ENCODE measurements at regions not wholly inside any gene's neighbourhood (a gene's known extent, or its start where the extent isn't known, plus 50 kb on each side); places are given as distances from the start of the nearest gene placed in this dataset.

GRCh38 chr14:104322531-104323366, 184.4 kb downstream of the KIF26A start:
- peaks cover 7% of the 10 kb centered on the region for H3K27me3 Mint-ChIP-seq (ENCODE audit: insufficient read depth, unreplicated experiment)
- H3K4me1 Mint-ChIP-seq (ENCODE audit: low read depth, unreplicated experiment): no peaks in the 10 kb centered on the region
- no peaks in the 10 kb centered on the region for H3K36me3 Mint-ChIP-seq (ENCODE audit: insufficient read depth, unreplicated experiment)
- no peak overlapping the region for H3K27ac Mint-ChIP-seq (ENCODE audit: unreplicated experiment)
- TF ChIP-seq, protein P1, sequence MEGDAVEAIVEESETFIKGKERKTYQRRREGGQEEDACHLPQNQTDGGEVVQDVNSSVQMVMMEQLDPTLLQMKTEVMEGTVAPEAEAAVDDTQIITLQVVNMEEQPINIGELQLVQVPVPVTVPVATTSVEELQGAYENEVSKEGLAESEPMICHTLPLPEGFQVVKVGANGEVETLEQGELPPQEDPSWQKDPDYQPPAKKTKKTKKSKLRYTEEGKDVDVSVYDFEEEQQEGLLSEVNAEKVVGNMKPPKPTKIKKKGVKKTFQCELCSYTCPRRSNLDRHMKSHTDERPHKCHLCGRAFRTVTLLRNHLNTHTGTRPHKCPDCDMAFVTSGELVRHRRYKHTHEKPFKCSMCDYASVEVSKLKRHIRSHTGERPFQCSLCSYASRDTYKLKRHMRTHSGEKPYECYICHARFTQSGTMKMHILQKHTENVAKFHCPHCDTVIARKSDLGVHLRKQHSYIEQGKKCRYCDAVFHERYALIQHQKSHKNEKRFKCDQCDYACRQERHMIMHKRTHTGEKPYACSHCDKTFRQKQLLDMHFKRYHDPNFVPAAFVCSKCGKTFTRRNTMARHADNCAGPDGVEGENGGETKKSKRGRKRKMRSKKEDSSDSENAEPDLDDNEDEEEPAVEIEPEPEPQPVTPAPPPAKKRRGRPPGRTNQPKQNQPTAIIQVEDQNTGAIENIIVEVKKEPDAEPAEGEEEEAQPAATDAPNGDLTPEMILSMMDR (IDR thresholded peaks at IDR 0.05; ENCODE audit: insufficient read depth in 1 of 2, low read depth in 1 of 2, low read length in 1 of 2, severe bottlenecking in 1 of 2, unreplicated experiment in 1 of 2): no peak
- H3K4me3 Mint-ChIP-seq (ENCODE audit: unreplicated experiment): no peak overlapping the region
- H3K9me3 Mint-ChIP-seq (ENCODE audit: unreplicated experiment): no peaks in the 10 kb centered on the region
- ChIA-PET CTCF (no interaction called here), POLR2A (no interaction called here)
- no TSS peak for BruUV-seq (replicated peaks)
- Histone ChIP-seq H3K36me3 (ENCODE audit: control insufficient read depth, insufficient read depth, low read length) (no peaks in the 10 kb centered on the region), H3K4me1 (no peaks in the 10 kb centered on the region), H3K27me3 (replicated peaks; ENCODE audit: control insufficient read depth, insufficient read depth, low read length) (no peaks in the 10 kb centered on the region; the same call in 1 of the 2 replicates), H3K9me3 (no peaks in the 10 kb centered on the region), H3K4me3 (ENCODE audit: low read depth, low read length) (no peak overlapping the region)
- no peak for DNase-seq
- intact Hi-C loops (cut with micrococcal nuclease; ENCODE audit: unreplicated experiment): no loop called here

GRCh38 chr14:104323551-104324175, 185.3 kb downstream of the KIF26A start:
- Mint-ChIP-seq H3K27me3 (ENCODE audit: insufficient read depth, unreplicated experiment) (peaks cover 7% of the 10 kb centered on the region), H3K4me3 (ENCODE audit: unreplicated experiment) (no peak overlapping the region)
- CTCF ChIA-PET: no interaction called here

DNA sequence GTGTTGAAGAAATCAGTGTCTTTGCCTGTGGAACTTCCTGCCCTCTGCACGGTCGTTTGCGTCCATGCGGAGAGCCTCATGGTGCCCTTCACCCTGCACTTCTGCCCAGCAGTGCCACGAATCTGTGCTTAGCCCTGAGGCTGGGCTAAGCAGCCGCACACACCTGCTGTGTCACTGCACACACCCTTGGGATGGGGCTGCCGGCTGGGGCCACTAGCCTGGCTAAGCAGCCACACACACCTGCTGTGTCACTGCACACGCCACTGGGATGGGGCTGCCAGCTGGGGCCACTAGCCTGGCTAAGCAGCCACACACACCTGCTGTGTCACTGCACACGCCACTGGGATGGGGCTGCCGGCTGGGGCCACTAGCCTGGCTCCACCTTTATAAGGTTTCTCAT, 188.5 kb downstream of the KIF26A start:
- no TSS peak for BruUV-seq (replicated peaks)
- CTCF ChIA-PET: no interaction called here
- POLR2A ChIA-PET: no interaction called here
- Histone ChIP-seq H3K36me3 (ENCODE audit: control insufficient read depth, insufficient read depth, low read length) (no peaks in the 10 kb centered on the region), H3K9me3 (no peaks in the 10 kb centered on the region), H3K4me3 (ENCODE audit: low read depth, low read length) (no peak overlapping the region), H3K27me3 (replicated peaks; ENCODE audit: control insufficient read depth, insufficient read depth, low read length) (no peaks in the 10 kb centered on the region), H3K4me1 (no peaks in the 10 kb centered on the region)
- Mint-ChIP-seq H3K27me3 (ENCODE audit: insufficient read depth, unreplicated experiment) (peaks cover 7% of the 10 kb centered on the region), H3K36me3 (ENCODE audit: insufficient read depth, unreplicated experiment) (no peaks in the 10 kb centered on the region), H3K4me1 (ENCODE audit: low read depth, unreplicated experiment) (no peaks in the 10 kb centered on the region), H3K27ac (ENCODE audit: unreplicated experiment) (no peak overlapping the region), H3K4me3 (ENCODE audit: unreplicated experiment) (no peak overlapping the region), H3K9me3 (ENCODE audit: unreplicated experiment) (peaks cover 20% of the 10 kb centered on the region)
- no peak for DNase-seq
- TF ChIP-seq, protein P1 (IDR thresholded peaks at IDR 0.05; ENCODE audit: insufficient read depth in 1 of 2, low read depth in 1 of 2, low read length in 1 of 2, severe bottlenecking in 1 of 2, unreplicated experiment in 1 of 2): no peak
- intact Hi-C loops (cut with micrococcal nuclease; ENCODE audit: unreplicated experiment): no loop called here

More at GRCh38 chr14:104323551-104324175, 185.3 kb downstream of the KIF26A start:
- no TSS peak for BruUV-seq (replicated peaks)
- Histone ChIP-seq H3K36me3 (ENCODE audit: control insufficient read depth, insufficient read depth, low read length) (no peaks in the 10 kb centered on the region), H3K4me3 (ENCODE audit: low read depth, low read length) (no peak overlapping the region), H3K4me1 (no peaks in the 10 kb centered on the region), H3K27me3 (replicated peaks; ENCODE audit: control insufficient read depth, insufficient read depth, low read length) (no peaks in the 10 kb centered on the region; the same call in 1 of the 2 replicates), H3K9me3 (no peaks in the 10 kb centered on the region)
- POLR2A ChIA-PET: no interaction called here
- no peaks in the 10 kb centered on the region for H3K4me1 Mint-ChIP-seq (ENCODE audit: low read depth, unreplicated experiment)
- no peaks in the 10 kb centered on the region for H3K9me3 Mint-ChIP-seq (ENCODE audit: unreplicated experiment)
- intact Hi-C loops (cut with micrococcal nuclease; ENCODE audit: unreplicated experiment): no loop called here
- no peak for DNase-seq
- TF ChIP-seq, protein P1 (IDR thresholded peaks at IDR 0.05; ENCODE audit: insufficient read depth in 1 of 2, low read depth in 1 of 2, low read length in 1 of 2, severe bottlenecking in 1 of 2, unreplicated experiment in 1 of 2): no peak
- H3K27ac Mint-ChIP-seq (ENCODE audit: unreplicated experiment): no peak overlapping the region
- no peaks in the 10 kb centered on the region for H3K36me3 Mint-ChIP-seq (ENCODE audit: insufficient read depth, unreplicated experiment)
